Tibial nerve (tissue), 4 donors: ENCODE measurements at regions not wholly inside any gene's neighbourhood (a gene's known extent, or its start where the extent isn't known, plus 50 kb on each side); places are given as distances from the start of the nearest gene placed in this dataset.

Experiments used
- EP300 ChIP-seq, 2 donors: sonication (generic); formaldehyde crosslinking; IDR thresholded peaks; one replicate each; pipeline ENCODE4 v1.6.1; 2017; ENCODE audit warnings: antibody characterized with exemption in 2 of 2, mild to moderate bottlenecking in 1 of 2
- POLR2A ChIP-seq, 2 donors: fragments of 450-650 bp; IDR thresholded peaks; one replicate each; pipeline ENCODE4 v1.6.1; 2017; ENCODE audit warnings: antibody characterized with exemption in 2 of 2, mild to moderate bottlenecking in 2 of 2, moderate library complexity in 2 of 2
- TF ChIP-seq, protein P1 (sequence below), 5 experiments: fragments of 200-600 bp in 3 of 5; fragments of 450-650 bp in 2 of 5; sonication (generic) in 3 of 5; IDR thresholded peaks; one replicate each; pipeline ENCODE4 v1.5.1; 2016 to 2019; ENCODE audit warnings: antibody characterized with exemption in 5 of 5, mild to moderate bottlenecking in 3 of 5, moderate library complexity in 2 of 5

- TF ChIP-seq, protein P1, sequence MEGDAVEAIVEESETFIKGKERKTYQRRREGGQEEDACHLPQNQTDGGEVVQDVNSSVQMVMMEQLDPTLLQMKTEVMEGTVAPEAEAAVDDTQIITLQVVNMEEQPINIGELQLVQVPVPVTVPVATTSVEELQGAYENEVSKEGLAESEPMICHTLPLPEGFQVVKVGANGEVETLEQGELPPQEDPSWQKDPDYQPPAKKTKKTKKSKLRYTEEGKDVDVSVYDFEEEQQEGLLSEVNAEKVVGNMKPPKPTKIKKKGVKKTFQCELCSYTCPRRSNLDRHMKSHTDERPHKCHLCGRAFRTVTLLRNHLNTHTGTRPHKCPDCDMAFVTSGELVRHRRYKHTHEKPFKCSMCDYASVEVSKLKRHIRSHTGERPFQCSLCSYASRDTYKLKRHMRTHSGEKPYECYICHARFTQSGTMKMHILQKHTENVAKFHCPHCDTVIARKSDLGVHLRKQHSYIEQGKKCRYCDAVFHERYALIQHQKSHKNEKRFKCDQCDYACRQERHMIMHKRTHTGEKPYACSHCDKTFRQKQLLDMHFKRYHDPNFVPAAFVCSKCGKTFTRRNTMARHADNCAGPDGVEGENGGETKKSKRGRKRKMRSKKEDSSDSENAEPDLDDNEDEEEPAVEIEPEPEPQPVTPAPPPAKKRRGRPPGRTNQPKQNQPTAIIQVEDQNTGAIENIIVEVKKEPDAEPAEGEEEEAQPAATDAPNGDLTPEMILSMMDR (IDR thresholded peaks at IDR 0.05): no peak
- TF ChIP-seq POLR2A (IDR thresholded peaks at IDR 0.05) (no peak), EP300 (IDR thresholded peaks at IDR 0.05) (no peak)
Measured at GRCh38 chr1:24996456-24996855, 66.4 kb upstream of the RUNX3 start.
